C4-2B (cell line): ENCODE measurements at regions not wholly inside any gene's neighbourhood (a gene's known extent, or its start where the extent isn't known, plus 50 kb on each side); places are given as distances from the start of the nearest gene placed in this dataset.

Experiments used
- CTCF ChIP-seq: fragments of 450-650 bp; conservative IDR thresholded peaks from 2 replicates; pipeline ENCODE4 v1.5.1; 2017; ENCODE audit warnings: mild to moderate bottlenecking
- ZFX ChIP-seq: fragments of 450-650 bp; IDR thresholded peaks from 2 replicates; pipeline ENCODE4 v1.6.1; 2017

- TF ChIP-seq CTCF (no peak), ZFX (no peak)
Measured at GRCh38 chr1:55943012-55943411, 636.4 kb downstream of the PLPP3 start.
